ENCODE measurements at regions not wholly inside any gene's neighbourhood (a gene's known extent, or its start where the extent isn't known, plus 50 kb on each side); places are given as distances from the start of the nearest gene placed in this dataset.
A peak's percentile ranks its signal among the peaks of the same experiment; 100 is the strongest.
"Not testable (repeated sequence)": the region's sequence is repeated elsewhere in the genome, so short reads cannot be mapped to it uniquely, and the experiment has no call there.

DNA sequence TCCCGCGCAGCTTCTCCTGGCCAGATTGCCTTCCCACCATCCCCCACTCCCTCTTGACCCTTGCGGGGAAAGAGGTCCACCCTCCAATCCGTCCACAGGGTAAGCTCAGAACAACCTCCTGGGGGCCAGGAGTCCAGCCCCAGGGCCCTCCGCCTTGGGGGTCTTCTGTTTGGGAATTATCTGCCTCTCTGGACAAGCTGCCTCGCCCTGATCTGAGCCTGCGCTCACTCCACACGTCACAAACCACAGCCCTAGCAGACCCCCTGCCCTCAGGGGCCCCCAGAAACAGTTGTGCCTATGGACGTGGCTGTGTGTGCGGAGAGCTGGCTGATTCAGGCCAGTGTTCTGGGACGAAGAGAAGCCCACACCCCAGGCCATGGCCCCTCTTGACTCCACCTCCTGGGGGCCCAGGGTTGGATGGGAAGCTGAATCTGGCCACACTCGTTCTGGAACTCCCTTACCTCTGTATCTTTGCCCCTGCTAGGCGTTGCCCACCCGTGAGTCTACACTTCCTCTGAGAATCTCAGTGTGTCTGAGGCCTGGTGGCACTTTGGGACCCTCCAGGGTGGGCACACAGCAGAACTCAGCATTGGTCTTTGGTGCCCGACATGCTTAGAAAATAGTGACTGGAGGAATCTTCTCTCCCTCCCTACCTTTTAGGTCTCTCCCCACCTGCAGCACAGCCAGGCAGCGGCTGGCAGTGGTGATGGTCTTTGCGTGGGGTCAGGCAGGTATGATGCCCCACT, 119.9 kb upstream of the SMURF2 start:
- WGBS, 2 donors: 81 to 82% methylated on average over 15 to 17 of the region's 17 CpGs
- no peak for DNase-seq
- Histone ChIP-seq H3K27ac (peak overlapping the region in 2 of 3 donors; percentile 59 to 65), H3K4me3 (replicated peaks in 1 of 3) (peak overlapping the region in 1 of 3 donors; percentile 40), H3K9me3 (no peaks in the 10 kb centered on the region), H3K27me3 (no peaks in the 10 kb centered on the region), H3K4me1 (peaks cover 40 to 45% of the 10 kb centered on the region in 2 donors), H3K36me3 (peaks cover 8 to 19% of the 10 kb centered on the region in 2 donors)
- intact Hi-C loops (cut with DNase I): no loop called here
- no peak for TF ChIP-seq POLR2A (IDR thresholded peaks at IDR 0.05)
- TF ChIP-seq, protein P1, sequence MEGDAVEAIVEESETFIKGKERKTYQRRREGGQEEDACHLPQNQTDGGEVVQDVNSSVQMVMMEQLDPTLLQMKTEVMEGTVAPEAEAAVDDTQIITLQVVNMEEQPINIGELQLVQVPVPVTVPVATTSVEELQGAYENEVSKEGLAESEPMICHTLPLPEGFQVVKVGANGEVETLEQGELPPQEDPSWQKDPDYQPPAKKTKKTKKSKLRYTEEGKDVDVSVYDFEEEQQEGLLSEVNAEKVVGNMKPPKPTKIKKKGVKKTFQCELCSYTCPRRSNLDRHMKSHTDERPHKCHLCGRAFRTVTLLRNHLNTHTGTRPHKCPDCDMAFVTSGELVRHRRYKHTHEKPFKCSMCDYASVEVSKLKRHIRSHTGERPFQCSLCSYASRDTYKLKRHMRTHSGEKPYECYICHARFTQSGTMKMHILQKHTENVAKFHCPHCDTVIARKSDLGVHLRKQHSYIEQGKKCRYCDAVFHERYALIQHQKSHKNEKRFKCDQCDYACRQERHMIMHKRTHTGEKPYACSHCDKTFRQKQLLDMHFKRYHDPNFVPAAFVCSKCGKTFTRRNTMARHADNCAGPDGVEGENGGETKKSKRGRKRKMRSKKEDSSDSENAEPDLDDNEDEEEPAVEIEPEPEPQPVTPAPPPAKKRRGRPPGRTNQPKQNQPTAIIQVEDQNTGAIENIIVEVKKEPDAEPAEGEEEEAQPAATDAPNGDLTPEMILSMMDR (IDR thresholded peaks at IDR 0.05): no peak

DNA sequence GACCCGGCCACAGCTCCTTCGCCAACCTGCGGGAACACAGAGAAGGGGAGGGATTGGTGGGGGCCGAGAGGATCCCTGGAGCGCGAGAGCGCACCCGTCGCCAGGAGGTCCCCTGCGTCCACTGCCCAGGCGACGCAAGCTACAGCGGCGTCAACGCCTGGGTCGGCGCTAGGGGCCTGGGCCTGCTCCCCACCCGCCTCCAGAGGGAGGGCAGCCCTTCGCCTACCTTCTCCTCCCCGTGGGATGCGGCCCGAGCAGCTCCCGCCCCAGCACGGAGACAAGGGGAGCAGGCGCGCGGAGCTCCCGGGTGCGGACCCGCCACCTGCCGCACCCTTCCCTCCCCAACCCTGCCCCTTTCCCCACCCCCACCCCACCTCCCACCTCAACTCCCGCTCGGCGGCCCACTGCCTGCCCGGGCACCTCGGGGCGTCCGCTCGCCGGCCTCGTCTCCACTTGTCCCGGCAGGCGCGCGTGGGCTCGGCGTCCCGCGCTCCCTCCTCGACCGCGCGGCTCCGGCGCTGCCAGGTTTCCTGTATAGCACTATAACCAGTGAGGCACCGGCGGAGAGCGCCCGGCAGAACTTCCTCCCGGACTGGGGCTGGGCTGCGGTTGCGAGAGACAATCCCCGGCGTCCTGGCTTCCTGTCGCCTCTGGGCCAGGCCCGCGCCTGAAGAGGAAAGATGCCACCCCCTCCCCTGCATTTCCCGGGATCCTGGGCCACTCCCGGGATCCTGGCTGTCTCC, 119.1 kb upstream of the SMURF2 start:
- Histone ChIP-seq H3K4me1 (peaks cover 41 to 52% of the 10 kb centered on the region in 2 donors), H3K9me3 (no peaks in the 10 kb centered on the region), H3K36me3 (peaks cover under 1 to 11% of the 10 kb centered on the region in 2 donors), H3K4me3 (replicated peaks in 1 of 3) (peak overlapping the region in 2 of 3 donors; percentile 34 to 40), H3K27ac (peak overlapping the region; percentile 12 to 65 (median 59)), H3K27me3 (no peaks in the 10 kb centered on the region)
- TF ChIP-seq, protein P1 (IDR thresholded peaks at IDR 0.05): peak in 1 of 6 experiments; percentile 4
- no peak for TF ChIP-seq POLR2A (IDR thresholded peaks at IDR 0.05)
- WGBS, 2 donors: 11 to 16% methylated on average over 5 to 6 of the region's 69 CpGs
- intact Hi-C loops (cut with DNase I): no loop called here
- peak; percentile 48 to 51 for DNase-seq

DNA sequence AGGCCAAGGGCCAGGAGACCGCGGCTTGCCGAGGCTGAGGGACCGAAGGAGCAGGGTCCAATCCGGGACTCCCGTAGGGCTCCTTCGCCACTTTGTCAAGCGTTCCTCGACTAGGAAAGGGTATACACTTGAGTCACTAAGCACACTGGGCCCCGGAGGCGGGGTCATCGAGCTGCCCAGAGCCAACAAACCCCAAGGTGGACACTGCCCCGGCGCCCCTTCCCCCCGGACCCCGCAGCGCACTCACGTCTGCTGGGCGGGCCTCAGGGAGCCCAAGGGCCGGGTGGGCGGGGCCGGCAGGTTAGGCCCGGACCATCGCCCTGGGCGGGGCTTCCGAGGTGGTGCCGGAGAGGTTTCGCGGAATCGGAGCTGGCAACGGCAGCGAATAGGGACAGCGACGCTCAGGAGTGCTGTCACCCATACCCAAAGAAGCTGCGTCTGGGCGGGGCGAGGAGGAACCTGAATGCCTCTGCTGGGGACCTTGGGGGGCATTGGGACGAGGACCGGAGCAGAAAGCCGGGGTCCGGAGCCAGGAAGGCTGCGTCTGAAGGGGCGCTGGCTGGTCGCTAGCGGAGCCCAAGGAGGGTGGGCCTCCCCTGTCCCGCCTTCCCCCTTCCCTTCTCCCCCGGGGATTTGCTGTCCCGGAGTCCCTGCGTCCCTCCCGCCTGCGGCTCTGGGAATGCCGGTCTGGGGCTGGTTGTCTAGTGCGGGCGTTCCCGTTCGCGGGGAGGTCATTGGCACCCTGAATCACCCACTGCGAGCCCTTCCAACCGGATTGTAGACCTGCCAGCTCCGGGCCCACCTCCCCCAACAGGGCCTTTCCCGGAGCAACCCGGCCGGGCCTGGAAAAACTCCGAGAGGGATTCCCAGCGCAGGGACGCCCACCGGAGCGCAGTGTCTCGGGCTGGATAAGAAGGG, 118.2 kb upstream of the SMURF2 start:
- peak; percentile 84 for DNase-seq
- H3K27me3 ChIP-seq: no peaks in the 10 kb centered on the region
- peak overlapping the region in 2 of 3 donors; percentile 34 to 40 for H3K4me3 ChIP-seq (replicated peaks in 1 of 3)
- H3K4me1 ChIP-seq: peaks cover 41 to 52% of the 10 kb centered on the region in 2 donors
- intact Hi-C loops (cut with DNase I): no loop called here
- 2 to 5% methylated on average over 9 to 19 of the region's 69 CpGs for WGBS, 2 donors
- no peaks in the 10 kb centered on the region for H3K9me3 ChIP-seq
- H3K27ac ChIP-seq: peak overlapping the region; percentile 37 to 65 (median 59)
- TF ChIP-seq, protein P1 (IDR thresholded peaks at IDR 0.05): no peak
- peak in 1 of 2 donors; percentile 49 for TF ChIP-seq POLR2A (IDR thresholded peaks at IDR 0.05)
- H3K36me3 ChIP-seq: peaks cover 0 to 7% of the 10 kb centered on the region in 2 donors

DNA sequence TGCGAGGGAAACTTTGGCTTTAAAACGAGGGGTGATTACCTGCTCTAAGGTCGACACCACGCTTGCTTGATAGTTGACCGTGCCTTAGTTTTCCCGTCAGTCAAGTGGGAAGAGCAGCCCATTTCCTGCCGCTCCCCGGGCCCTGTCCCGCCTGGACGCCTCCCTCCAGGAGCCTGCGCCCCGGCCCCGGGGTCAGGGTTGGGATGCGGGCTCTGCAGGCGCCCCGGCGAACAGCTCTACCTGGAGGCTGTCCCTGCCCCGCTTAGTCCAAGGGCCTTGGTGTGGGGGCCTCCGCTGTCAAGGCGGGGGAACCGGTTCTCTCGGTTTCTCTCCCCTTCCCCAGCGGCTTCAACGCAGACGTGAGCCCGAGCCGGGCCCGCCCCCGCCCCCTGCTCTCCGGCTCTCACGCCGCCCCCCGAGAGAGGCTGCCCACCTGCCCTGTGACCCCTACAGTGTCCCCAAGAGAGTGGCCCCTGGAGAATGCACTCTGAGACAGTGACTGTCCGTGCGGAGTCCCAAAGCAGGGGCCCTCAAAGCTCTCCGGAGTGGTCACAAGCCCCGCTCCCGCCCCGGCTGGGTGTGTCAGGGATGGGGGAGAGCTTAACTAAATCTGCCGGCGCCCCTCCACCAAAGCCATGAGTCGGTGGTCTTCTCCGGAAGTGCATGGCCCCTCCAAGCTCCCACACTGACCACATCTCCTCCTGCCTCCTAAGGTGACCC, 117.4 kb upstream of the SMURF2 start:
- TF ChIP-seq POLR2A (IDR thresholded peaks at IDR 0.05): no peak
- TF ChIP-seq, protein P1 (IDR thresholded peaks at IDR 0.05): no peak
- H3K27me3 ChIP-seq: no peaks in the 10 kb centered on the region
- WGBS, 2 donors: 26 to 30% methylated on average over 22 to 24 of the region's 43 CpGs
- no peaks in the 10 kb centered on the region for H3K9me3 ChIP-seq
- H3K36me3 ChIP-seq: peaks cover 0 to 2% of the 10 kb centered on the region in 2 donors
- intact Hi-C loops (cut with DNase I): no loop called here
- peak; percentile 33 to 44 for DNase-seq
- H3K4me3 ChIP-seq (replicated peaks in 1 of 3): peak overlapping the region in 1 of 3 donors; percentile 40
- peaks cover 41 to 55% of the 10 kb centered on the region in 2 donors for H3K4me1 ChIP-seq
- peak overlapping the region in 1 of 3 donors; percentile 65 for H3K27ac ChIP-seq

DNA sequence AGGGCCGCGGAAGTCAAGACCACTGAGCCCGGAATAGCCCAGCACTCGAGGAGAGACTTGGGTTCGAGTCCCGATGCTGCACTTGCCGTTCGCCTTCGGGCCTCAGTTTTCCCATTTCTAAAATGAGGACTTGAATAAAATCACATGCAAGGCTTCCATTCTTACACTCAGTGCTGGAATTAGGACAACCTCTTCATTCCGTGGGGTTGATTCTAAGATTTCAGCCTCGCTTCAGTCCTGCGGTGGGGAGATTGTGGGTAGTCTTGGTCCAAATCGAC, 116.9 kb upstream of the SMURF2 start:
- intact Hi-C loops (cut with DNase I); H3K36me3 ChIP-seq; DNase-seq; H3K27me3 ChIP-seq; H3K9me3 ChIP-seq: not testable (repeated sequence)
- H3K4me3 ChIP-seq (replicated peaks in 1 of 3): peak overlapping the region in 1 of 3 donors; percentile 19
- H3K4me1 ChIP-seq: peaks cover 41 to 59% of the 10 kb centered on the region in 2 donors
- 19 to 38% methylated on average over 10 to 13 of the region's 13 CpGs for WGBS, 2 donors
- H3K27ac ChIP-seq: peak overlapping the region in 1 of 3 donors; percentile 65

Data from thyroid gland (tissue), 4 donors.